H1 (cell line): ENCODE measurements at regions not wholly inside any gene's neighbourhood (a gene's known extent, or its start where the extent isn't known, plus 50 kb on each side); places are given as distances from the start of the nearest gene placed in this dataset.

Experiments
- CTCF ChIA-PET: fragments of 300-600 bp; sonication (Branson Sonifier 250); formaldehyde crosslinking; loops from one replicate; lab custom pipeline; 2021; ENCODE audit not compliant: partially characterized antibody; lab: Charles Lee
- POLR2A ChIA-PET: fragments of 300-600 bp; sonication (Branson Sonifier 250); formaldehyde crosslinking; loops from one replicate; lab custom pipeline; 2021; ENCODE audit warnings: inconsistent platforms; ENCODE audit not compliant: partially characterized antibody; lab: Charles Lee
- DNase-seq, 2 experiments: peaks; one replicate each; pipeline versions ENCODE4 v3.0.0 to v3.0.0-alpha.2; 2010 to 2022; ENCODE audit warnings: low spot score in 2 of 2, low read depth in 1 of 2, mixed read lengths in 1 of 2
- FAIRE-seq: peaks from 2 replicates; lab custom pipeline; 2011; peaks lifted over from hg19 to GRCh38; lab: Jason Lieb, UNC
- H2AFZ ChIP-seq: 2 replicates; pipeline ENCODE4 v1.8.1; 2012; ENCODE audit warnings: low read length, inconsistent platforms
- H2AK5ac ChIP-seq: 2 replicates; pipeline ENCODE4 v1.6.1; 2013; ENCODE audit warnings: low read depth, low read length
- H2BK120ac ChIP-seq: replicated peaks from 2 replicates; pipeline ENCODE3; 2013; ENCODE audit warnings: low read depth, low read length, inconsistent platforms
- H2BK12ac ChIP-seq: 2 replicates; pipeline ENCODE4 v1.6.1; 2013; ENCODE audit warnings: low read depth, low read length
- H2BK15ac ChIP-seq: 2 replicates; pipeline ENCODE4 v1.6.1; 2013; ENCODE audit warnings: low read length
- H2BK20ac ChIP-seq: 2 replicates; pipeline ENCODE4 v1.6.1; 2013; ENCODE audit warnings: low read length
- H2BK5ac ChIP-seq: 2 replicates; pipeline ENCODE4 v1.6.1; 2013; ENCODE audit warnings: low read depth, low read length
- H3K14ac ChIP-seq: 2 replicates; pipeline ENCODE4 v1.6.1; 2013; ENCODE audit warnings: inconsistent platforms; ENCODE audit not compliant: insufficient read length
- H3K18ac ChIP-seq: 2 replicates; pipeline ENCODE4 v1.6.1; 2013; ENCODE audit warnings: low read length; ENCODE audit errors: extremely low read depth
- H3K23ac ChIP-seq: 2 replicates; pipeline ENCODE4 v1.6.1; 2013; ENCODE audit warnings: inconsistent platforms; ENCODE audit not compliant: insufficient read length
- H3K23me2 ChIP-seq: 2 replicates; pipeline ENCODE4 v1.6.1; 2013; ENCODE audit warnings: low read depth, low read length
- H3K27ac ChIP-seq: 2 replicates; pipeline ENCODE4 v1.6.1; 2011; ENCODE audit warnings: low read depth, low read length, inconsistent platforms
- H3K27me3 ChIP-seq, 4 experiments: replicated peaks in 1 of 4; 1 replicate in 1 of 4; 2 replicates in 3 of 4; pipeline versions ENCODE4 v1.6.1 to v1.8.1; 2011 to 2013; ENCODE audit warnings: low read length in 3 of 4, mild to moderate bottlenecking in 3 of 4, inconsistent platforms in 2 of 4, mixed read lengths in 2 of 4, moderate library complexity in 1 of 4; ENCODE audit not compliant: control insufficient read depth in 3 of 4, insufficient read depth in 3 of 4; ENCODE audit errors: extremely low read depth in 1 of 4
- H3K36me3 ChIP-seq, 4 experiments: 2 replicates each; pipeline versions ENCODE4 v1.6.1 to v1.8.1; 2011 to 2013; ENCODE audit warnings: mild to moderate bottlenecking in 4 of 4, low read length in 3 of 4, moderate library complexity in 2 of 4, control low read depth in 1 of 4, inconsistent platforms in 1 of 4; ENCODE audit not compliant: insufficient read depth in 4 of 4, control insufficient read depth in 2 of 4
- H3K4ac ChIP-seq: replicated peaks from 2 replicates; pipeline ENCODE3; 2013; ENCODE audit warnings: low read length, low read depth, mixed read lengths, inconsistent platforms; ENCODE audit not compliant: insufficient read length
- H3K4me1 ChIP-seq, 4 experiments: replicated peaks in 1 of 4; 1 replicate in 1 of 4; 2 replicates in 3 of 4; pipeline versions ENCODE4 v1.6.1 to v1.8.1; 2011 to 2013; ENCODE audit warnings: low read length in 3 of 4, inconsistent platforms in 2 of 4, mixed read lengths in 1 of 4; ENCODE audit not compliant: insufficient read depth in 4 of 4, control insufficient read depth in 3 of 4
- H3K4me2 ChIP-seq, 2 experiments: 2 replicates each; pipeline versions ENCODE4 v1.6.1 to v1.8.1; 2011 to 2013; ENCODE audit warnings: low read depth in 2 of 2, low read length in 2 of 2, control low read depth in 1 of 2, inconsistent platforms in 1 of 2, mild to moderate bottlenecking in 1 of 2; ENCODE audit not compliant: insufficient read depth in 1 of 2
- H3K4me3 ChIP-seq, 4 experiments: fragments of 200-600, 300-600 bp in 1 of 4; sonication (generic), shearing (Covaris generic), sonication (Bioruptor Twin) in 1 of 4; 2 replicates each; pipeline versions ENCODE4 v1.5.1 to v1.8.1; 2011 to 2016; ENCODE audit warnings: low read length in 4 of 4, low read depth in 3 of 4, control low read depth in 2 of 4, inconsistent platforms in 2 of 4, mild to moderate bottlenecking in 2 of 4, mixed read lengths in 1 of 4, moderate library complexity in 1 of 4; ENCODE audit not compliant: insufficient read depth in 2 of 4; ENCODE audit errors: extremely low read depth in 1 of 4
- H3K56ac ChIP-seq: replicated peaks from 2 replicates; pipeline ENCODE3; 2013; ENCODE audit warnings: low read depth, mild to moderate bottlenecking, mixed read lengths, low read length, inconsistent platforms; ENCODE audit not compliant: insufficient read length
- H3K79me1 ChIP-seq: 2 replicates; pipeline ENCODE4 v1.6.1; 2013; ENCODE audit warnings: low read depth, low read length, control low read depth
- H3K79me2 ChIP-seq, 2 experiments: 2 replicates each; pipeline versions ENCODE4 v1.6.1 to v1.8.1; 2012 to 2013; ENCODE audit warnings: low read length in 2 of 2, mild to moderate bottlenecking in 2 of 2, inconsistent platforms in 1 of 2; ENCODE audit not compliant: insufficient read depth in 2 of 2, control insufficient read depth in 1 of 2
- H3K9ac ChIP-seq, 4 experiments: replicated peaks in 1 of 4; 1 replicate in 1 of 4; 2 replicates in 3 of 4; pipeline versions ENCODE4 v1.6.1 to v1.8.1; 2011 to 2013; ENCODE audit warnings: low read depth in 3 of 4, low read length in 3 of 4, control low read depth in 2 of 4, mild to moderate bottlenecking in 2 of 4, moderate library complexity in 2 of 4, inconsistent platforms in 1 of 4; ENCODE audit errors: extremely low read depth in 1 of 4
- H3K9me3 ChIP-seq, 2 experiments: 2 replicates each; pipeline versions ENCODE4 v1.6.1 to v1.8.1; 2012 to 2013; ENCODE audit warnings: mild to moderate bottlenecking in 2 of 2, moderate library complexity in 2 of 2, control low read depth in 1 of 2, inconsistent platforms in 1 of 2, low read depth in 1 of 2, low read length in 1 of 2, mixed read lengths in 1 of 2; ENCODE audit not compliant: insufficient read depth in 2 of 2
- H4K20me1 ChIP-seq, 2 experiments: replicated peaks in 1 of 2; 2 replicates each; pipeline versions ENCODE3 to v1.8.1; 2011 to 2013; ENCODE audit warnings: inconsistent platforms in 2 of 2, low read length in 2 of 2, mild to moderate bottlenecking in 1 of 2; ENCODE audit not compliant: insufficient read depth in 2 of 2, control insufficient read depth in 1 of 2
- H4K5ac ChIP-seq: 2 replicates; pipeline ENCODE4 v1.6.1; 2013; ENCODE audit warnings: low read length, low read depth, mixed read lengths, inconsistent platforms; ENCODE audit not compliant: insufficient read length
- H4K8ac ChIP-seq: 2 replicates; pipeline ENCODE4 v1.8.0; 2013; ENCODE audit warnings: mild to moderate bottlenecking, moderate library complexity, low read length, inconsistent platforms; ENCODE audit not compliant: insufficient read depth; ENCODE audit errors: extremely low read depth
- H4K91ac ChIP-seq: replicated peaks from 2 replicates; pipeline ENCODE3; 2013; ENCODE audit warnings: low read length, mixed read lengths, inconsistent platforms; ENCODE audit not compliant: insufficient read length
- SIX5 ChIP-seq: IDR thresholded peaks from 2 replicates; pipeline ENCODE4 v1.6.1; 2011; ENCODE audit warnings: mild to moderate bottlenecking, low read depth, low read length
- SP2 ChIP-seq: IDR thresholded peaks from 2 replicates; pipeline ENCODE4 v1.6.1; 2012; ENCODE audit warnings: mild to moderate bottlenecking, low read length, inconsistent platforms
- TEAD4 ChIP-seq: IDR thresholded peaks from 2 replicates; pipeline ENCODE4 v1.6.1; 2012; ENCODE audit warnings: low read depth, low read length, inconsistent platforms, mixed read lengths
- WGBS, 2 experiments: shearing (Covaris generic) in 1 of 2; methylation state at CpG; one replicate each; pipeline versions ENCODE4 v1.1.6 to v1.1.7; 2013 to 2015; ENCODE audit warnings: low lambda C conversion rate in 2 of 2, mixed read lengths in 2 of 2, inconsistent platforms in 1 of 2, low coverage in 1 of 2, missing lambda C conversion rate in 1 of 2; ENCODE audit not compliant: insufficient replicate concordance in 2 of 2, insufficient coverage in 1 of 2, insufficient read length in 1 of 2; ENCODE audit errors: extremely low coverage in 1 of 2, missing lambda C conversion rate in 1 of 2; 5-methylcytosine and 5-hydroxymethylcytosine counted together

GRCh38 chr20:26295006-26295405 is 598.4 kb upstream of the ZNF337 start:
- H3K23ac ChIP-seq = no peak overlapping the region
- H3K56ac ChIP-seq = no peak overlapping the region
- H4K8ac ChIP-seq = no peak overlapping the region
- H2BK20ac ChIP-seq = no peak overlapping the region
- WGBS, 2 experiments = 97% methylated on average over 5 of the region's 5 CpGs; no CpG with 5 or more reads in 1 of the 2 experiments
- no peak overlapping the region for H4K5ac ChIP-seq
- no peak overlapping the region for H3K14ac ChIP-seq
- ChIA-PET CTCF (no interaction called here), POLR2A (no interaction called here)
- H4K20me1 ChIP-seq = no peaks in the 10 kb centered on the region
- H3K4me3 ChIP-seq = no peak overlapping the region
- DNase-seq = no peak
- no peaks in the 10 kb centered on the region for H3K4me1 ChIP-seq
- no peak overlapping the region for H2BK5ac ChIP-seq
- no peaks in the 10 kb centered on the region for H3K9me3 ChIP-seq
- H2BK12ac ChIP-seq = no peak overlapping the region
- H3K79me1 ChIP-seq = no peaks in the 10 kb centered on the region
- H2AFZ ChIP-seq = no peak overlapping the region
- no peaks in the 10 kb centered on the region for H3K23me2 ChIP-seq
- no peak overlapping the region for H2AK5ac ChIP-seq
- FAIRE-seq = no peak
- H2BK120ac ChIP-seq = no peak overlapping the region
- no peak overlapping the region for H3K18ac ChIP-seq
- H3K36me3 ChIP-seq = no peaks in the 10 kb centered on the region
- H3K27ac ChIP-seq = no peak overlapping the region
- H3K4me2 ChIP-seq = no peak overlapping the region
- no peak overlapping the region for H2BK15ac ChIP-seq
- TF ChIP-seq SP2 (no peak), SIX5 (no peak), TEAD4 (no peak)
- no peaks in the 10 kb centered on the region for H3K27me3 ChIP-seq
- no peaks in the 10 kb centered on the region for H3K79me2 ChIP-seq
- H4K91ac ChIP-seq = no peak overlapping the region
- no peak overlapping the region for H3K9ac ChIP-seq
- H3K4ac ChIP-seq = no peak overlapping the region
